GM23338 (cell line): ENCODE measurements at regions not wholly inside any gene's neighbourhood (a gene's known extent, or its start where the extent isn't known, plus 50 kb on each side); places are given as distances from the start of the nearest gene placed in this dataset.

Source experiments
- ATAC-seq: fragments of 200-7000 bp; cut with Tn5 transposase; 3 replicates; pipeline ENCODE4 v1.9.1; 2020
- DNase-seq: peaks from one replicate; pipeline ENCODE4 v3.0.0-alpha.2; 2015; ENCODE audit warnings: low spot score
- H2AFZ ChIP-seq: fragments of 200-600 bp; sonication (generic); 2 replicates; pipeline ENCODE4 v1.8.0; 2016; ENCODE audit warnings: antibody characterized with exemption, mild to moderate bottlenecking, moderate library complexity
- H3F3A ChIP-seq: fragments of 200-600 bp; sonication (generic); replicated peaks from 2 replicates; pipeline ENCODE4 v1.8.0; 2017; ENCODE audit warnings: antibody characterized with exemption, mixed run types, low read depth
- H3K27ac ChIP-seq: fragments of 200-600 bp; sonication (generic); 2 replicates; pipeline ENCODE4 v1.6.1; 2016; ENCODE audit warnings: low read depth
- H3K27me3 ChIP-seq: fragments of 200-600 bp; sonication (generic); 2 replicates; pipeline ENCODE4 v1.8.0; 2016; ENCODE audit warnings: mild to moderate bottlenecking, mixed run types, moderate library complexity; ENCODE audit not compliant: insufficient read depth
- H3K36me3 ChIP-seq: fragments of 200-600 bp; sonication (generic); 2 replicates; pipeline ENCODE4 v1.8.0; 2016; ENCODE audit warnings: mild to moderate bottlenecking; ENCODE audit not compliant: insufficient read depth
- H3K4me1 ChIP-seq: fragments of 200-600 bp; sonication (generic); 2 replicates; pipeline ENCODE4 v1.8.0; 2016; ENCODE audit warnings: mild to moderate bottlenecking, moderate library complexity; ENCODE audit not compliant: insufficient read depth
- H3K4me2 ChIP-seq: fragments of 200-600 bp; sonication (generic); 2 replicates; pipeline ENCODE4 v1.7.1; 2017; ENCODE audit warnings: mixed run types
- H3K4me3 ChIP-seq: fragments of 200-600 bp; sonication (generic); 2 replicates; pipeline ENCODE4 v1.6.1; 2016; ENCODE audit warnings: mixed run types
- H3K79me2 ChIP-seq: fragments of 200-600 bp; sonication (generic); replicated peaks from 2 replicates; pipeline ENCODE4 v1.8.0; 2017; ENCODE audit warnings: mild to moderate bottlenecking; ENCODE audit not compliant: insufficient read depth
- H3K9me2 ChIP-seq: fragments of 200-600 bp; sonication (generic); 2 replicates; pipeline ENCODE4 v1.8.0; 2017; ENCODE audit not compliant: insufficient read depth
- H4K20me1 ChIP-seq: fragments of 200-600 bp; sonication (generic); replicated peaks from 2 replicates; pipeline ENCODE4 v1.8.0; 2017; ENCODE audit warnings: mild to moderate bottlenecking; ENCODE audit not compliant: insufficient read depth
- H3K27ac Mint-ChIP-seq: 2 replicates; pipeline ENCODE4 v1.8.0; 2020; ENCODE audit warnings: inconsistent platforms, mild to moderate bottlenecking, moderate library complexity, mixed read lengths
- H3K27me3 Mint-ChIP-seq: 3 replicates; pipeline ENCODE4 v1.8.0; 2022; ENCODE audit warnings: low read depth, mild to moderate bottlenecking, moderate library complexity, mixed read lengths, inconsistent platforms; ENCODE audit not compliant: insufficient read depth, poor library complexity
- H3K36me3 Mint-ChIP-seq: 3 replicates; pipeline ENCODE4 v1.8.0; 2021; ENCODE audit warnings: low read depth, mild to moderate bottlenecking, inconsistent platforms, moderate library complexity, mixed read lengths
- H3K4me1 Mint-ChIP-seq: 3 replicates; pipeline ENCODE4 v1.8.0; 2020; ENCODE audit warnings: mild to moderate bottlenecking, inconsistent platforms, mixed read lengths
- H3K4me3 Mint-ChIP-seq: 3 replicates; pipeline ENCODE4 v1.8.0; 2021; ENCODE audit warnings: moderate library complexity, mild to moderate bottlenecking, inconsistent platforms, mixed read lengths
- H3K9me3 Mint-ChIP-seq: 3 replicates; pipeline ENCODE4 v1.8.0; 2020; ENCODE audit warnings: moderate library complexity, mild to moderate bottlenecking, inconsistent platforms, mixed read lengths
- CTCF ChIP-seq, 2 experiments: fragments of 200-600 bp in 1 of 2; sonication (generic) in 1 of 2; conservative IDR thresholded peaks; 2 replicates each; pipeline versions ENCODE4 v1.5.1 to v1.6.1; 2016 to 2017; ENCODE audit warnings: antibody characterized with exemption in 2 of 2, low read depth in 2 of 2, mild to moderate bottlenecking in 2 of 2, moderate library complexity in 1 of 2
- ETS1 ChIP-seq: IDR thresholded peaks from 2 replicates; pipeline ENCODE4 v1.6.1; 2016; ENCODE audit warnings: antibody characterized with exemption
- NANOG ChIP-seq: IDR thresholded peaks from 2 replicates; pipeline ENCODE4 v1.6.1; 2016; ENCODE audit warnings: antibody characterized with exemption, borderline replicate concordance
- POLR2AphosphoS5 ChIP-seq: IDR thresholded peaks from 2 replicates; pipeline ENCODE4 v1.6.1; 2016; ENCODE audit warnings: antibody characterized with exemption, low read depth
- REST ChIP-seq: IDR thresholded peaks from one replicate; pipeline ENCODE4 v1.6.1; 2018; ENCODE audit warnings: antibody characterized with exemption; ENCODE audit not compliant: unreplicated experiment
- STAT1 ChIP-seq: IDR thresholded peaks from one replicate; pipeline ENCODE4 v1.6.1; 2016; ENCODE audit warnings: antibody characterized with exemption; ENCODE audit not compliant: unreplicated experiment
- ZNF331 ChIP-seq: fragments of 250-450 bp; sonication (Bioruptor Pico); IDR thresholded peaks from 2 replicates; pipeline ENCODE4 v1.5.0; 2020; ENCODE audit warnings: low read depth, mild to moderate bottlenecking, moderate library complexity

GRCh38 chr20:52899041-52899608 lies 73.0 kb upstream of the TSHZ2 start:
- 0 out of 2 replicates have a peak, but pooled peaks cover 5% of the 10 kb centered on the region for H3K9me2 ChIP-seq
- no peaks in the 10 kb centered on the region for H3K36me3 ChIP-seq
- TF ChIP-seq CTCF (conservative IDR thresholded peaks at IDR 0.05; ENCODE audit: low read depth in 2 of 2) (no peak), NANOG (no peak)
- Mint-ChIP-seq H3K4me1 (peaks cover 1% of the 10 kb centered on the region), H3K9me3 (no peaks in the 10 kb centered on the region), H3K36me3 (no peaks in the 10 kb centered on the region), H3K27me3 (peaks cover 5% of the 10 kb centered on the region), H3K4me3 (no peak overlapping the region), H3K27ac (no peak overlapping the region)
- H3K4me3 ChIP-seq = no peak overlapping the region
- no peaks in the 10 kb centered on the region for H3K4me1 ChIP-seq
- DNase-seq (no peak), ATAC-seq (no peak)
- H3K27me3 ChIP-seq = no peaks in the 10 kb centered on the region
- H4K20me1 ChIP-seq = no peaks in the 10 kb centered on the region
- no peak overlapping the region for H3K27ac ChIP-seq
- H3K79me2 ChIP-seq = no peaks in the 10 kb centered on the region
- no peaks in the 10 kb centered on the region for H3F3A ChIP-seq
- H2AFZ ChIP-seq = no peak overlapping the region
- no peak overlapping the region for H3K4me2 ChIP-seq

GRCh38 chr20:52896348-52896747 lies 75.8 kb upstream of the TSHZ2 start:
- Mint-ChIP-seq H3K4me3 (no peak overlapping the region), H3K27me3 (peaks cover 2% of the 10 kb centered on the region), H3K9me3 (no peaks in the 10 kb centered on the region), H3K27ac (no peak overlapping the region), H3K4me1 (no peaks in the 10 kb centered on the region), H3K36me3 (no peaks in the 10 kb centered on the region)
- Histone ChIP-seq H3K4me3 (no peak overlapping the region), H3K4me1 (no peaks in the 10 kb centered on the region), H3K4me2 (no peak overlapping the region), H3K27ac (no peak overlapping the region), H2AFZ (no peak overlapping the region), H3K79me2 (no peaks in the 10 kb centered on the region), H3K36me3 (no peaks in the 10 kb centered on the region), H3K27me3 (no peaks in the 10 kb centered on the region), H3K9me2 (0 out of 2 replicates have a peak, but pooled peaks cover 5% of the 10 kb centered on the region), H3F3A (no peaks in the 10 kb centered on the region), H4K20me1 (no peaks in the 10 kb centered on the region)
- DNase-seq (no peak), ATAC-seq (no peak)
- TF ChIP-seq NANOG (no peak), POLR2AphosphoS5 (no peak), STAT1 (no peak), ETS1 (no peak)

GRCh38 chr20:52895701-52896100 lies 76.5 kb upstream of the TSHZ2 start:
- Mint-ChIP-seq H3K27me3 (peaks cover 2% of the 10 kb centered on the region), H3K36me3 (no peaks in the 10 kb centered on the region), H3K27ac (no peak overlapping the region), H3K4me1 (no peaks in the 10 kb centered on the region), H3K4me3 (no peak overlapping the region), H3K9me3 (no peaks in the 10 kb centered on the region)
- Histone ChIP-seq H3K9me2 (peaks cover 5% of the 10 kb centered on the region; the same call in 1 of the 2 replicates), H3K79me2 (no peaks in the 10 kb centered on the region), H4K20me1 (no peaks in the 10 kb centered on the region), H3K4me2 (no peak overlapping the region), H3K27me3 (no peaks in the 10 kb centered on the region), H3K27ac (no peak overlapping the region), H2AFZ (no peak overlapping the region; the same call in 1 of the 2 replicates), H3K4me1 (no peaks in the 10 kb centered on the region), H3F3A (no peaks in the 10 kb centered on the region), H3K36me3 (no peaks in the 10 kb centered on the region), H3K4me3 (no peak overlapping the region)
- no peak for ATAC-seq
- DNase-seq = no peak
- TF ChIP-seq ZNF331 (no peak), REST (no peak)
